Lower leg skin (tissue), 4 donors: ENCODE measurements at regions not wholly inside any gene's neighbourhood (a gene's known extent, or its start where the extent isn't known, plus 50 kb on each side); places are given as distances from the start of the nearest gene placed in this dataset.
"Not testable (repeated sequence)": the region's sequence is repeated elsewhere in the genome, so short reads cannot be mapped to it uniquely, and the experiment has no call there.

Source experiments
- DNase-seq, 2 donors: peaks; one replicate each; pipeline ENCODE4 v3.0.0-alpha.2; 2019; ENCODE audit warnings: low spot score in 2 of 2
- H3K4me3 ChIP-seq: fragments of 200-600 bp; sonication (generic); 2 replicates; pipeline ENCODE4 v1.5.1; 2017; ENCODE audit warnings: mild to moderate bottlenecking, low read depth; ENCODE audit not compliant: poor library complexity, severe bottlenecking
- CTCF ChIP-seq, 3 donors: fragments of 450-650 bp; IDR thresholded peaks; one replicate each; pipeline ENCODE4 v1.5.1; 2016; ENCODE audit warnings: antibody characterized with exemption in 3 of 3, mild to moderate bottlenecking in 3 of 3, moderate library complexity in 2 of 3
- POLR2A ChIP-seq, 2 donors: fragments of 450-650 bp; IDR thresholded peaks; one replicate each; pipeline ENCODE4 v1.6.1; 2016 to 2017; ENCODE audit warnings: antibody characterized with exemption in 2 of 2, mild to moderate bottlenecking in 1 of 2, moderate library complexity in 1 of 2
- WGBS, 2 donors: methylation state at CpG; one replicate each; pipeline ENCODE4 v1.1.5; 2018; 5-methylcytosine and 5-hydroxymethylcytosine counted together
- intact Hi-C: fragments of 100-400 bp; cut with DNase I; formaldehyde crosslinking; loops from one replicate; pipeline ENCODE4 v1.15.0; 2023; ENCODE audit warnings: low total_unique reads

- TF ChIP-seq POLR2A (IDR thresholded peaks at IDR 0.05) (no peak), CTCF (IDR thresholded peaks at IDR 0.05) (no peak)
- intact Hi-C loops: no loop called here
- DNase-seq: no peak
- 55 to 60% methylated on average over 2 of the region's 2 CpGs for WGBS, 2 donors
- H3K4me3 ChIP-seq: no peak overlapping the region
Measured at GRCh38 chr5:166285361-166285760, 2006.1 kb upstream of the WWC1 start.

- no peak for DNase-seq
- 85 to 87% methylated on average over 3 of the region's 3 CpGs for WGBS, 2 donors
- no peak overlapping the region for H3K4me3 ChIP-seq
- no peak for TF ChIP-seq POLR2A (IDR thresholded peaks at IDR 0.05)
- intact Hi-C loops: no loop called here
Measured at GRCh38 chr5:166286832-166287231, 2004.6 kb upstream of the WWC1 start.

GRCh38 chr5:166287866-166288265, 2003.6 kb upstream of the WWC1 start:
- WGBS, 2 donors: 27 to 30% methylated on average over 1 of the region's 1 CpG
- H3K4me3 ChIP-seq: no peak overlapping the region
- intact Hi-C loops: no loop called here
- DNase-seq: no peak
- TF ChIP-seq CTCF (IDR thresholded peaks at IDR 0.05) (no peak), POLR2A (IDR thresholded peaks at IDR 0.05) (no peak)

GRCh38 chr5:166291800-166292199, 1999.6 kb upstream of the WWC1 start:
- 90 to 95% methylated on average over 2 of the region's 2 CpGs for WGBS, 2 donors
- H3K4me3 ChIP-seq, intact Hi-C loops, DNase-seq: not testable (repeated sequence)

- 47 to 61% methylated on average over 5 of the region's 5 CpGs for WGBS, 2 donors
- no peak for DNase-seq
Measured at GRCh38 chr5:166293892-166294291, 1997.6 kb upstream of the WWC1 start.

GRCh38 chr5:166302166-166302565, 1989.3 kb upstream of the WWC1 start:
- TF ChIP-seq POLR2A (IDR thresholded peaks at IDR 0.05) (no peak), CTCF (IDR thresholded peaks at IDR 0.05) (no peak)
- 76 to 83% methylated on average over 5 of the region's 5 CpGs for WGBS, 2 donors
- DNase-seq: no peak

More at GRCh38 chr5:166293892-166294291, 1997.6 kb upstream of the WWC1 start:
- H3K4me3 ChIP-seq: no peak overlapping the region
- intact Hi-C loops: no loop called here
- TF ChIP-seq CTCF (IDR thresholded peaks at IDR 0.05): no peak
- TF ChIP-seq POLR2A (IDR thresholded peaks at IDR 0.05): no peak

GRCh38 chr5:166317425-166317824, 1974.0 kb upstream of the WWC1 start:
- intact Hi-C loops: no loop called here
- DNase-seq: no peak
- 77 to 78% methylated on average over 7 of the region's 7 CpGs for WGBS, 2 donors
- TF ChIP-seq POLR2A (IDR thresholded peaks at IDR 0.05): no peak
- no peak for TF ChIP-seq CTCF (IDR thresholded peaks at IDR 0.05)
- no peak overlapping the region for H3K4me3 ChIP-seq

More at GRCh38 chr5:166302166-166302565, 1989.3 kb upstream of the WWC1 start:
- intact Hi-C loops: no loop called here
- no peak overlapping the region for H3K4me3 ChIP-seq
